Ascending aorta (tissue), 2 donors: ENCODE measurements at regions not wholly inside any gene's neighbourhood (a gene's known extent, or its start where the extent isn't known, plus 50 kb on each side); places are given as distances from the start of the nearest gene placed in this dataset.
"Not testable (repeated sequence)": the region's sequence is repeated elsewhere in the genome, so short reads cannot be mapped to it uniquely, and the experiment has no call there.

Source experiments
- DNase-seq, 2 donors: peaks; one replicate each; pipeline ENCODE4 v3.0.0-alpha.2; 2019; ENCODE audit warnings: low spot score in 2 of 2
- H3K27ac ChIP-seq, 2 donors: fragments of 200-600 bp; sonication (generic); one replicate each; pipeline ENCODE4 v1.5.1; 2016 to 2017; ENCODE audit warnings: mild to moderate bottlenecking in 1 of 2
- H3K27me3 ChIP-seq: fragments of 200-600 bp; sonication (generic); one replicate; pipeline ENCODE4 v1.5.1; 2017
- H3K36me3 ChIP-seq, 2 donors: fragments of 200-600 bp; sonication (generic); one replicate each; pipeline ENCODE4 v1.5.1; 2016
- H3K4me1 ChIP-seq, 2 donors: fragments of 200-600 bp; sonication (generic); one replicate each; pipeline ENCODE4 v1.5.1; 2016 to 2017; ENCODE audit warnings: mild to moderate bottlenecking in 1 of 2
- H3K4me3 ChIP-seq, 2 donors: fragments of 200-600 bp; sonication (generic); one replicate each; pipeline ENCODE4 v1.5.1; 2016 to 2017; ENCODE audit warnings: mild to moderate bottlenecking in 1 of 2
- H3K9me3 ChIP-seq, 2 donors: fragments of 200-600 bp; sonication (generic); one replicate each; pipeline ENCODE4 v1.5.1; 2016
- intact Hi-C: fragments of 100-400 bp; cut with DNase I; formaldehyde crosslinking; loops from one replicate; pipeline ENCODE4 v1.15.1; 2023
- TF ChIP-seq, protein P1 (sequence below), 3 experiments: fragments of 200-600 bp in 2 of 3; fragments of 450-650 bp in 1 of 3; sonication (generic) in 2 of 3; IDR thresholded peaks; one replicate each; pipeline ENCODE4 v1.5.1; 2016 to 2019; ENCODE audit warnings: antibody characterized with exemption in 3 of 3, mild to moderate bottlenecking in 1 of 3, moderate library complexity in 1 of 3

DNA sequence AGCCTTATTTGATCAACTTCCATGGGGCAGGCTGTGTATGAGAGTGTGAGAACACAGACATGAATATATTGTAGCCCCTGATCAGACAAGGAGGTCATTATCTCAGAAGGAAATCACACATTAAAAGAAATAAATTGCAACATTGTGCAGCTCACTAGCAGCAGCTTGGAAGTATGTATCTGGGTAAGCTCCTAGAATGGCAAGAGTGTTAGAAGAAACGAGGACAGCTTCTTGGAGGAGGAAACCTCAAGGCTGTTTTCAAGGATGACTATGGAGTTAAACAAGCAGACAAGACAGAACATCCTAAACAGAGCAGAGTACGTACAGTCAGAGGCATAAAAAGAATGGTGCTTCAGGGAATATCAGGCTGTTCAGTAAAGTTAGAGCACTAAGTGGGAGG, 511.0 kb downstream of the SLCO4C1 start:
- TF ChIP-seq, protein P1, sequence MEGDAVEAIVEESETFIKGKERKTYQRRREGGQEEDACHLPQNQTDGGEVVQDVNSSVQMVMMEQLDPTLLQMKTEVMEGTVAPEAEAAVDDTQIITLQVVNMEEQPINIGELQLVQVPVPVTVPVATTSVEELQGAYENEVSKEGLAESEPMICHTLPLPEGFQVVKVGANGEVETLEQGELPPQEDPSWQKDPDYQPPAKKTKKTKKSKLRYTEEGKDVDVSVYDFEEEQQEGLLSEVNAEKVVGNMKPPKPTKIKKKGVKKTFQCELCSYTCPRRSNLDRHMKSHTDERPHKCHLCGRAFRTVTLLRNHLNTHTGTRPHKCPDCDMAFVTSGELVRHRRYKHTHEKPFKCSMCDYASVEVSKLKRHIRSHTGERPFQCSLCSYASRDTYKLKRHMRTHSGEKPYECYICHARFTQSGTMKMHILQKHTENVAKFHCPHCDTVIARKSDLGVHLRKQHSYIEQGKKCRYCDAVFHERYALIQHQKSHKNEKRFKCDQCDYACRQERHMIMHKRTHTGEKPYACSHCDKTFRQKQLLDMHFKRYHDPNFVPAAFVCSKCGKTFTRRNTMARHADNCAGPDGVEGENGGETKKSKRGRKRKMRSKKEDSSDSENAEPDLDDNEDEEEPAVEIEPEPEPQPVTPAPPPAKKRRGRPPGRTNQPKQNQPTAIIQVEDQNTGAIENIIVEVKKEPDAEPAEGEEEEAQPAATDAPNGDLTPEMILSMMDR (IDR thresholded peaks at IDR 0.05), result no peak
- no peak overlapping the region for H3K4me3 ChIP-seq
- H3K9me3 ChIP-seq, result no peaks in the 10 kb centered on the region
- no peaks in the 10 kb centered on the region for H3K4me1 ChIP-seq
- H3K27me3 ChIP-seq, result no peaks in the 10 kb centered on the region
- intact Hi-C loops, result no loop called here
- H3K36me3 ChIP-seq, result no peaks in the 10 kb centered on the region
- H3K27ac ChIP-seq, result no peak overlapping the region
- DNase-seq, result no peak

DNA sequence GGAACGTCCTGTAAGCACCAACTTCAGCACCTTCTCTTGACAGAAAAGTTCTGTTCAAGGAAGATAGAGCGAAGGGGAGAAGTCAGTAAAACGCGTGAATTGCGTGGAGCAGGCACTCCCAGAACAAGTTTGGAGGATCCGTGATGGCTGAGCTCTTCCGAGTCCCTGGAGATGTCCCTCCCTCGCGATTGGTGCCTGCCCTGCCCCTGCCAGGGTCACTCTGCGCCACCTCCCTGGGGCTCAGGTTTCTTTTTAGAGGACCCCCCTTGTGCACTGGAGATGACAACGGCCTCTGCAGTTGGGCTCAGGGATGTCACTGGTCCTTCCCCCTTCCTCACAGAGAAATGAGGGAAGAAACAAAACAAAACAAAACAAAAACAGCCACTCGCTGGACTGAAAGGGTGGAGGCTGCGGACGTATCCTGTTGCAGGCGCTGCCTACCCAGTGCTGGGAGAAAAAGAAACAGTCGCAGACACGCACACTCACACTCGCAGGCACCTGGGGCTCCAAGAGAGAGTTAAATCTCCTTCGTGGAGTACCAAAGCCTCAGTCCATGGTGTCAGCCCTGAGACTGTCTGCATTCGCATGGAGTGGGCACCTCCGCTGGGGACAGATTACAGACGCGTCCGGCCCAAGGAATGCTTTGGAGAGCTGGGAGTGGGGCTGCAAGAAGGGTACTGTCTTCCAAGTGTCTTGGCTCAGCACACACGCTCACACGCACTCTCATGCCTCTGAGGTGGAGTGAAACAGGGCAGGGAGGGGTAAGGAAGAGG, 512.7 kb downstream of the SLCO4C1 start:
- H3K27ac ChIP-seq, result no peak overlapping the region
- no peaks in the 10 kb centered on the region for H3K27me3 ChIP-seq
- intact Hi-C loops, result no loop called here
- peak overlapping the region; percentile 10 to 22 for H3K4me3 ChIP-seq
- H3K4me1 ChIP-seq, result no peaks in the 10 kb centered on the region
- DNase-seq, result no peak
- no peaks in the 10 kb centered on the region for H3K36me3 ChIP-seq
- TF ChIP-seq, protein P1 (IDR thresholded peaks at IDR 0.05), result no peak
- no peaks in the 10 kb centered on the region for H3K9me3 ChIP-seq

DNA sequence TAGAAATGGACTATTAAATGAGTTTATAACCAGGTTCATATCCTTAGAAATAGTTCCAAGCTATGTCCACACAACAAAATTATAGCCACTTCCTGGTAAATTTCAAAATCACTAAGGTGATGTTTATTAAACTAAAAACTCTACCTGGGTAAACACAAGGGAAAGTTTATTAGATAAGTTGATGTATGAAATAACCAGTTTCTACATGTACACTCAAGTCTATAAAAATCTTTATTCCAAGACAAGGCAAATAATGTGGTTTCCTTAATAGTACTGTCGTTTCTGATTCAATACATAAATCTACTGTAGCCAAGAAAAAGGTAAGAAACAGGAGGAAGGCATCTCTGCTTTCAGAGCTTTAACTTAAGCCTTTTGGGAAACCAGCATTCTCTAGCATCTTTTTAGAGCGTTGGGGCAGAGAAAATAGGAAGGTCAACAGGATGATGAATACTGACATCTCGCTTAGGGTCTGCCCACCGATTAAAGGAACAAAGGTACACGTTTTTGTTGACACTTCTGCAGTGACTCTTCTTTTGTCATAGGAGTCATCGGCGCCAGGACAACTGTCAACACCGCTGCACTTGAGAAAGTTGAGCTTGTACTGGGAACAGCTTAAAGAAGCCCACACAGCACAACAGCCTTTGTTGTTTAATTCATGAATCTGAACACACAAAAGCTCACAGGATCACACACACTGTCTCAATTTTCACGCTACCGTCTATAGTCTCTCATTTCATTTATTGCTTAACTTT, 513.6 kb downstream of the SLCO4C1 start:
- no peak overlapping the region for H3K4me3 ChIP-seq
- H3K4me1 ChIP-seq, result no peaks in the 10 kb centered on the region
- DNase-seq, result no peak
- intact Hi-C loops, result no loop called here
- H3K36me3 ChIP-seq, result no peaks in the 10 kb centered on the region
- H3K27me3 ChIP-seq, result no peaks in the 10 kb centered on the region
- no peak overlapping the region for H3K27ac ChIP-seq
- TF ChIP-seq, protein P1 (IDR thresholded peaks at IDR 0.05), result no peak
- no peaks in the 10 kb centered on the region for H3K9me3 ChIP-seq

DNA sequence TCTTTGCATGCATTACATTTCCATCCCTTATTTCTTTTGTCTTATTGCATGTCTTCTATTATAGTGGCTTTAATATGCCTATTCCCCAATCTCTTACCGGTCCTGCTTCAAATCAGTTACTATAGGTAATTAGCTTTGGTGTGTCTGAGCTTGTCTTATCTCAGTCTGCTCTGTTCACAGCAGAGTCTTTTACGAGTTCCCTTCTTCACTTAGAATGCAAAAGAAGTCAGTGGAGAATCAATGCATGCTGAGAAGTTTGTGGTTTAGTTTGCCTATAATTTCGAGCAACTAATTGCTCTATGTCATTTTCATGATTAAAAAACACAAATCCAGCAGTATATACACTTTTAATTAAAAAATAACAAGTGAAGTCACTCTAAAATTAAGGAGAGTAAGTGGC, 545.0 kb downstream of the SLCO4C1 start:
- TF ChIP-seq, protein P1 (IDR thresholded peaks at IDR 0.05), result no peak
- Histone ChIP-seq H3K27me3 (no peaks in the 10 kb centered on the region), H3K4me1 (no peaks in the 10 kb centered on the region), H3K36me3 (no peaks in the 10 kb centered on the region), H3K9me3 (no peaks in the 10 kb centered on the region), H3K27ac (no peak overlapping the region), H3K4me3 (no peak overlapping the region)
- DNase-seq, result no peak
- intact Hi-C loops, result no loop called here

DNA sequence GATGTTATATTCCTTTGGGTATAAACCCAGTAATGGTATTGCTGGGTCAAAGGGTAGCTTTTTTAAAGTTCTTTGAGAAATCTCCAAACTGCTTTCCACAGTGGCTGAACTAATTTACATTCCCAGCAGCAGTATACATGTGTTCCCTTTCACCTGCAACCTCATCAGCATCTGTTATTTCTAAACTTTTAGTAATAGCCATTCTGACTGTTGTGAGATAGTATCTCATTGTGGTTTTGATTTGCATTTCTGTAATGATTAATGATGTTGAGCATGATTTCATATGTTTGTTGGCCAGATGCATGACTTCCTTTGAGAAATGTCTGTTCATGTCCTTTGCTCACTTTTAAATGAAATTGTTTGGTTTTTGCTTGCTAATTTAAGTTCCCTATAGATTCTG, 553.1 kb downstream of the SLCO4C1 start:
- H3K27ac ChIP-seq, intact Hi-C loops, DNase-seq, H3K36me3 ChIP-seq, H3K4me3 ChIP-seq, H3K4me1 ChIP-seq, H3K9me3 ChIP-seq, H3K27me3 ChIP-seq: not testable (repeated sequence)

DNA sequence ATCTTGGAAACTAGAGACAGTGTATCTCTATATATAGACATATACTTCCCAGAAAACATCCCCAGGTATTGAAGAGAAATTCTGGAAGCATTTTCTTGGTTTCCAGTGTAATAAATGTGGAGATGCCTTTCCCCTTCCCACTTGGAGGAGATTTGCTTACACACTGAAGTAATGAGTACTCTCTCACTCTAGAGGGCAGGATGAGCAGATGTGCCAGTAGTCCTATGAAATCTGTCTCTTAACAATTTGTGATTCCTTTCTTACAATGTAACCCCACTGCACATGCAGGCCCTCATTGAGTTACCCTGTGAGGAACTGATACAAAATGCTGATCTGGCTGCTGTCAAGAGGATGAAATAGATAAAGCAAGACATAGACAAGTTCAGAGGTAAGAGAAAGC, 567.2 kb downstream of the SLCO4C1 start:
- H3K27me3 ChIP-seq, result no peaks in the 10 kb centered on the region
- no peaks in the 10 kb centered on the region for H3K4me1 ChIP-seq
- TF ChIP-seq, protein P1 (IDR thresholded peaks at IDR 0.05), result no peak
- H3K36me3 ChIP-seq, result no peaks in the 10 kb centered on the region
- no peak for DNase-seq
- intact Hi-C loops, result no loop called here
- H3K9me3 ChIP-seq, result no peaks in the 10 kb centered on the region
- H3K4me3 ChIP-seq, result no peak overlapping the region
- no peak overlapping the region for H3K27ac ChIP-seq
